A549 (cell line): ENCODE measurements at regions not wholly inside any gene's neighbourhood (a gene's known extent, or its start where the extent isn't known, plus 50 kb on each side); places are given as distances from the start of the nearest gene placed in this dataset.

Experiments
- ATAC-seq, 2 experiments: fragments of 200-7000 bp in 1 of 2; fragments of >200 bp in 1 of 2; cut with Nextera tagmentation in 1 of 2; cut with Tn5 transposase in 1 of 2; 3 replicates each; pipeline versions ENCODE4 v1.8.0 to v1.9.1; 2018 to 2020; ENCODE audit warnings: mild to moderate bottlenecking in 1 of 2, moderate library complexity in 1 of 2
- CTCF ChIA-PET: fragments of 300-600 bp; sonication (Branson Sonifier 250); formaldehyde crosslinking; extraction: SDS; loops from one replicate; lab custom pipeline; 2021; ENCODE audit warnings: antibody characterized with exemption, inconsistent platforms; lab: Yijun Ruan, JAX
- POLR2A ChIA-PET: fragments of 350-600 bp; formaldehyde crosslinking; extraction: SDS; loops from one replicate; lab custom pipeline; 2021; ENCODE audit warnings: antibody characterized with exemption, inconsistent platforms; lab: Yijun Ruan, JAX
- DNase-seq, 2 experiments: peaks; one replicate each; pipeline versions ENCODE4 v3.0.0 to v3.0.0-alpha.2; 2011 to 2016; ENCODE audit warnings: low read depth in 1 of 2, low spot score in 1 of 2
- FAIRE-seq: peaks from 2 replicates; lab custom pipeline; 2011; peaks lifted over from hg19 to GRCh38; lab: Jason Lieb, UNC
- H3K27ac ChIP-seq, 2 experiments: fragments of >200 bp; sonication (Bioruptor Twin); formaldehyde crosslinking; 3 replicates each; pipeline ENCODE4 v1.5.1; 2016 to 2017
- H3K4me1 ChIP-seq: fragments of >200 bp; sonication (Bioruptor Twin); formaldehyde crosslinking; 3 replicates; pipeline ENCODE4 v1.6.1; 2016
- H3K4me2 ChIP-seq: fragments of >200 bp; sonication (Bioruptor Twin); formaldehyde crosslinking; 3 replicates; pipeline ENCODE4 v1.6.1; 2016
- H3K4me3 ChIP-seq: fragments of >200 bp; sonication (Bioruptor Twin); formaldehyde crosslinking; 3 replicates; pipeline ENCODE4 v1.5.1; 2016
- H3K9me3 ChIP-seq: fragments of >200 bp; sonication (Bioruptor Twin); formaldehyde crosslinking; 3 replicates; pipeline ENCODE4 v1.6.1; 2016
- BHLHE40 ChIP-seq: IDR thresholded peaks from 2 replicates; pipeline ENCODE4 v1.6.1; 2012; ENCODE audit warnings: low read depth, low read length, inconsistent platforms
- CBX8 ChIP-seq: fragments of 200-600 bp; sonication (generic); IDR thresholded peaks from 2 replicates; pipeline ENCODE4 v1.6.1; 2016
- CEBPB ChIP-seq, 2 experiments: fragments of >200 bp in 1 of 2; sonication (Bioruptor Twin) in 1 of 2; formaldehyde crosslinking in 1 of 2; IDR thresholded peaks; 2 replicates each; pipeline ENCODE4 v1.6.1; 2012 to 2016
- EHMT2 ChIP-seq: fragments of 200-600 bp; sonication (generic); IDR thresholded peaks from 2 replicates; pipeline ENCODE4 v1.6.1; 2016; ENCODE audit warnings: antibody characterized with exemption, low read depth, mild to moderate bottlenecking, moderate library complexity
- FOSL2 ChIP-seq, 2 experiments: fragments of 450-650 bp in 1 of 2; fragments of >200 bp in 1 of 2; sonication (Bioruptor Twin) in 1 of 2; formaldehyde crosslinking; IDR thresholded peaks; 2 replicates each; pipeline versions ENCODE4 v1.5.0 to v1.6.1; 2016 to 2020; ENCODE audit warnings: mild to moderate bottlenecking in 1 of 2, moderate library complexity in 1 of 2
- GATA3 ChIP-seq: IDR thresholded peaks from 2 replicates; pipeline ENCODE4 v1.6.1; 2012; ENCODE audit warnings: borderline replicate concordance
- HEYL ChIP-seq: fragments of 250-450 bp; sonication (Bioruptor Pico); IDR thresholded peaks from 2 replicates; pipeline ENCODE4 v1.8.0; 2021; ENCODE audit warnings: mild to moderate bottlenecking, moderate library complexity
- HMGXB4 ChIP-seq: fragments of 250-450 bp; sonication (Bioruptor Pico); IDR thresholded peaks from 2 replicates; pipeline ENCODE4 v1.5.0; 2021; ENCODE audit warnings: mild to moderate bottlenecking, moderate library complexity, borderline replicate concordance
- HOXB13 ChIP-seq: fragments of 250-450 bp; sonication (Bioruptor Pico); IDR thresholded peaks from 2 replicates; pipeline ENCODE4 v1.5.0; 2020; ENCODE audit warnings: low read depth, mild to moderate bottlenecking, moderate library complexity
- JUNB ChIP-seq: fragments of >200 bp; sonication (Bioruptor Twin); formaldehyde crosslinking; IDR thresholded peaks from 2 replicates; pipeline ENCODE4 v1.6.1; 2016
- MAFK ChIP-seq: fragments of 450-650 bp; IDR thresholded peaks from 2 replicates; pipeline ENCODE4 v1.6.1; 2014; ENCODE audit not compliant: partially characterized antibody
- MAZ ChIP-seq: fragments of 150-350 bp; IDR thresholded peaks from 2 replicates; pipeline ENCODE4 v1.6.1; 2014; ENCODE audit warnings: antibody characterized with exemption, low read depth, low read length, borderline replicate concordance
- MYC ChIP-seq: IDR thresholded peaks from 2 replicates; pipeline ENCODE4 v1.6.1; 2012; ENCODE audit warnings: mild to moderate bottlenecking, inconsistent platforms, low read length, improper control_type of control experiment, borderline replicate concordance
- RAD21 ChIP-seq, 2 experiments: fragments of >200 bp in 1 of 2; sonication (Bioruptor Twin) in 1 of 2; formaldehyde crosslinking in 1 of 2; IDR thresholded peaks in 1 of 2; conservative IDR thresholded peaks in 1 of 2; 2 replicates in 1 of 2; 3 replicates in 1 of 2; pipeline ENCODE4 v1.6.1; 2012 to 2018; ENCODE audit warnings: inconsistent platforms in 1 of 2
- RCOR1 ChIP-seq: fragments of 150-350 bp; IDR thresholded peaks from 2 replicates; pipeline ENCODE4 v1.6.1; 2014; ENCODE audit warnings: antibody characterized with exemption, low read length, low read depth
- REST ChIP-seq: fragments of 200-600 bp; sonication (generic); IDR thresholded peaks from 2 replicates; pipeline ENCODE4 v1.6.1; 2016; ENCODE audit warnings: antibody characterized with exemption, mild to moderate bottlenecking, moderate library complexity
- RNF2 ChIP-seq: fragments of 200-600 bp; sonication (generic); IDR thresholded peaks from 2 replicates; pipeline ENCODE4 v1.6.1; 2016; ENCODE audit warnings: low read depth, mild to moderate bottlenecking, antibody characterized with exemption, moderate library complexity, borderline replicate concordance
- SMC3 ChIP-seq: fragments of >200 bp; sonication (Bioruptor Twin); formaldehyde crosslinking; IDR thresholded peaks from 3 replicates; pipeline ENCODE4 v1.6.1; 2018; ENCODE audit warnings: inconsistent platforms
- TFCP2L1 ChIP-seq: fragments of 250-450 bp; sonication (Bioruptor Pico); IDR thresholded peaks from 2 replicates; pipeline ENCODE4 v1.5.0; 2021; ENCODE audit warnings: mild to moderate bottlenecking
- ZFP36 ChIP-seq: fragments of 450-650 bp; IDR thresholded peaks from 2 replicates; pipeline ENCODE4 v1.6.1; 2014; ENCODE audit warnings: borderline replicate concordance; ENCODE audit not compliant: partially characterized antibody
- ZSCAN20 ChIP-seq: fragments of 250-450 bp; sonication (Bioruptor Pico); IDR thresholded peaks from 2 replicates; pipeline ENCODE4 v1.8.0; 2022; ENCODE audit warnings: mild to moderate bottlenecking, moderate library complexity
- WGBS: methylation state at CpG from one replicate; pipeline ENCODE4 v1.1.6; 2017; ENCODE audit errors: missing lambda C conversion rate; 5-methylcytosine and 5-hydroxymethylcytosine counted together
- TF ChIP-seq, protein P1 (sequence below): fragments of 450-650 bp; IDR thresholded peaks from 2 replicates; pipeline ENCODE4 v1.6.1; 2014; ENCODE audit warnings: antibody characterized with exemption
- TF ChIP-seq, protein P2 (sequence below): fragments of >200 bp; sonication (Bioruptor Twin); formaldehyde crosslinking; IDR thresholded peaks from 3 replicates; pipeline ENCODE4 v1.6.1; 2016

DNA sequence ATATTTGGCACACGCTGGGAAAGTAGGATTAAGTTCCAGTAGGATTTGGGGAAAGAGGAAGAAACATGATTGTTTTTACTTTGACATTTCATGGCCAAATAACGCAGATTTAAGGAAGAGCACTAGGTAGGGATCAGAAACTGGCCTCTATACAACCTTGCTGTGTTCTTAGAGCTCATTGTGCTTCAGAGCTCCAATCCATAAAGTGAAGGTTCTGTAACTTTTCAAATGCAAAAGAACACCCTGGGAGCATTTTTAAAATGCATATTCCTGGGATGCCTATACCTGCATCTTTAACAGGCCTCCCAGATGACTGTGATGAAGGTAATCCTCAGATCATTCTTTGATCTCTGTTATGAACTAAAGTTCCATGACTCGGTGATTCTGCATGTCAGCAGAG, 77.1 kb downstream of the YIPF5 start:
- FAIRE-seq: peak; percentile 23
- H3K9me3 ChIP-seq: no peaks in the 10 kb centered on the region
- H3K4me2 ChIP-seq: no peak overlapping the region
- no peak for ATAC-seq
- TF ChIP-seq MYC (no peak), MAFK (no peak), EHMT2 (no peak), CBX8 (no peak), ZSCAN20 (CRISPR knock-in tag) (no peak), BHLHE40 (no peak), TFCP2L1 (CRISPR knock-in tag) (no peak)
- TF ChIP-seq, protein P1, sequence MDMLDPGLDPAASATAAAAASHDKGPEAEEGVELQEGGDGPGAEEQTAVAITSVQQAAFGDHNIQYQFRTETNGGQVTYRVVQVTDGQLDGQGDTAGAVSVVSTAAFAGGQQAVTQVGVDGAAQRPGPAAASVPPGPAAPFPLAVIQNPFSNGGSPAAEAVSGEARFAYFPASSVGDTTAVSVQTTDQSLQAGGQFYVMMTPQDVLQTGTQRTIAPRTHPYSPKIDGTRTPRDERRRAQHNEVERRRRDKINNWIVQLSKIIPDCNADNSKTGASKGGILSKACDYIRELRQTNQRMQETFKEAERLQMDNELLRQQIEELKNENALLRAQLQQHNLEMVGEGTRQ: no peak
- CTCF ChIA-PET: no interaction called here
- no peak for DNase-seq
- H3K27ac ChIP-seq: no peak overlapping the region
- POLR2A ChIA-PET: no interaction called here
- H3K4me3 ChIP-seq: no peak overlapping the region
- 67% methylated on average over 3 of the region's 3 CpGs for WGBS
- no peaks in the 10 kb centered on the region for H3K4me1 ChIP-seq

DNA sequence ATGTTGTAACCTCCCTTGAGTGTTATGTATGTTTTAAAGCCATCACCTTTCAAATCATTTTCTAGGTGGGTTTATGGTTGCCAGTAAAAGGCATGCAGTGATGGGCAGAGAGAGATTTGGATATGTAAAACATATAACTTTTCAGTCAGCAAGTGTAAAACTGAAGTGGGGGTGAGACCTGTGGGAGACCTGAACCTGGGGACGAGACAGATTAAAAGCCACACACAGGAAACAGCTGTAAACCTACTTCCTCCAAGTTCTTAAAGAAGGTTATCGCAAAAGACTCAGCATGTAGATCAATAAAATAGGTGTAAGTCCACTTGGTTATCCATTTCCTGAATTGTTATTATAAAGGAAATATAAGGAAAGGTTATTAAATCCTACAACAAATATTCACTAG, 76.6 kb downstream of the YIPF5 start:
- ATAC-seq (no peak), FAIRE-seq (no peak)
- WGBS: 75% methylated on average over 2 of the region's 2 CpGs
- ChIA-PET POLR2A (no interaction called here), CTCF (no interaction called here)
- H3K4me3 ChIP-seq: no peak overlapping the region
- no peaks in the 10 kb centered on the region for H3K9me3 ChIP-seq
- TF ChIP-seq HMGXB4 (CRISPR knock-in tag) (no peak), RNF2 (no peak), RCOR1 (no peak), FOSL2 (IDR thresholded peaks at IDR 0.05) (no peak), FOSL2 (CRISPR knock-in tag; IDR thresholded peaks at IDR 0.05) (no peak), JUNB (no peak), GATA3 (no peak), TFCP2L1 (CRISPR knock-in tag) (no peak), SMC3 (no peak), REST (no peak), HOXB13 (CRISPR knock-in tag) (no peak), HEYL (CRISPR knock-in tag) (no peak), CEBPB (IDR thresholded peaks at IDR 0.05) (no peak), BHLHE40 (no peak), MAZ (no peak), ZFP36 (no peak), RAD21 (conservative IDR thresholded peaks at IDR 0.05 in 1 of 2, IDR thresholded peaks at IDR 0.05 in 1 of 2) (no peak)
- TF ChIP-seq, protein P2, sequence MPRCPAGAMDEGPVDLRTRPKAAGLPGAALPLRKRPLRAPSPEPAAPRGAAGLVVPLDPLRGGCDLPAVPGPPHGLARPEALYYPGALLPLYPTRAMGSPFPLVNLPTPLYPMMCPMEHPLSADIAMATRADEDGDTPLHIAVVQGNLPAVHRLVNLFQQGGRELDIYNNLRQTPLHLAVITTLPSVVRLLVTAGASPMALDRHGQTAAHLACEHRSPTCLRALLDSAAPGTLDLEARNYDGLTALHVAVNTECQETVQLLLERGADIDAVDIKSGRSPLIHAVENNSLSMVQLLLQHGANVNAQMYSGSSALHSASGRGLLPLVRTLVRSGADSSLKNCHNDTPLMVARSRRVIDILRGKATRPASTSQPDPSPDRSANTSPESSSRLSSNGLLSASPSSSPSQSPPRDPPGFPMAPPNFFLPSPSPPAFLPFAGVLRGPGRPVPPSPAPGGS: no peak
- TF ChIP-seq, all 56 proteins: peak for 0
- Histone ChIP-seq H3K27ac (no peak overlapping the region), H3K4me2 (no peak overlapping the region), H3K4me1 (no peaks in the 10 kb centered on the region)
- no peak for DNase-seq
